PC-3 (cell line): ENCODE measurements at regions not wholly inside any gene's neighbourhood (a gene's known extent, or its start where the extent isn't known, plus 50 kb on each side); places are given as distances from the start of the nearest gene placed in this dataset.

Experiments
- ATAC-seq: fragments of 200-7000 bp; cut with Tn5 transposase; 2 replicates; pipeline ENCODE4 v1.9.1; 2020; ENCODE audit warnings: mild to moderate bottlenecking, moderate library complexity
- BruUV-seq: library from RNA; stranded (reverse); fragments of 400-500 nt; replicated peaks from 2 replicates; lab custom pipeline; 2021; lab: Mats Ljungman, UMichigan
- CTCF ChIA-PET: fragments of 300-600 bp; sonication (Branson Sonifier 250); formaldehyde crosslinking; loops from one replicate; lab custom pipeline; 2022; ENCODE audit warnings: antibody characterized with exemption; lab: Charles Lee
- POLR2A ChIA-PET: fragments of 300-600 bp; sonication (Branson Sonifier 250); formaldehyde crosslinking; loops from one replicate; lab custom pipeline; 2022; ENCODE audit warnings: antibody characterized with exemption; ENCODE audit not compliant: unreplicated experiment; lab: Charles Lee
- DNase-seq: peaks from one replicate; pipeline ENCODE4 v3.0.0-alpha.2; 2015
- H2AFZ ChIP-seq: fragments of 300-600 bp; sonication (generic); 2 replicates; pipeline ENCODE4 v1.6.0; 2016; ENCODE audit warnings: antibody characterized with exemption, low read length
- H3F3A ChIP-seq: fragments of 300-600 bp; sonication (generic); one replicate; pipeline ENCODE4 v1.6.0; 2017; ENCODE audit warnings: antibody characterized with exemption, low read length, control low read depth, mild to moderate bottlenecking; ENCODE audit not compliant: unreplicated experiment
- H3K27ac ChIP-seq: fragments of 300-600 bp; sonication (generic); 2 replicates; pipeline ENCODE4 v1.5.1; 2016; ENCODE audit warnings: mild to moderate bottlenecking, low read length
- H3K27me3 ChIP-seq: fragments of 300-600 bp; sonication (generic); 2 replicates; pipeline ENCODE4 v1.6.1; 2016; ENCODE audit warnings: low read length, mixed read lengths
- H3K36me3 ChIP-seq: fragments of 300-600 bp; sonication (generic); 2 replicates; pipeline ENCODE4 v1.6.1; 2016; ENCODE audit warnings: low read depth, mixed run types, low read length, mixed read lengths
- H3K4me1 ChIP-seq: fragments of 300-600 bp; sonication (generic); 2 replicates; pipeline ENCODE4 v1.5.1; 2016; ENCODE audit warnings: low read length; ENCODE audit not compliant: insufficient read depth
- H3K4me2 ChIP-seq: fragments of 300-600 bp; sonication (generic); 2 replicates; pipeline ENCODE4 v1.6.0; 2016; ENCODE audit warnings: low read length
- H3K4me3 ChIP-seq: fragments of 300-600 bp; sonication (generic); 2 replicates; pipeline ENCODE4 v1.5.1; 2016; ENCODE audit warnings: mild to moderate bottlenecking, low read length, mixed read lengths
- H3K79me2 ChIP-seq: fragments of 300-600 bp; sonication (generic); 2 replicates; pipeline ENCODE4 v1.6.1; 2017; ENCODE audit warnings: low read length, mixed read lengths
- H3K9ac ChIP-seq: fragments of 300-600 bp; sonication (generic); 2 replicates; pipeline ENCODE4 v1.6.0; 2016; ENCODE audit warnings: mild to moderate bottlenecking, low read length
- H3K9me2 ChIP-seq: fragments of 300-600 bp; sonication (generic); replicated peaks from 2 replicates; pipeline ENCODE4 v1.6.1; 2016; ENCODE audit warnings: mixed run types, low read length, mixed read lengths
- H3K9me3 ChIP-seq: fragments of 300-600 bp; sonication (generic); 2 replicates; pipeline ENCODE4 v1.6.1; 2016; ENCODE audit warnings: low read length, mixed read lengths
- H4K20me1 ChIP-seq: fragments of 300-600 bp; sonication (generic); 2 replicates; pipeline ENCODE4 v1.6.1; 2016; ENCODE audit warnings: low read length, mixed read lengths
- CTCF ChIP-seq: fragments of 300-600 bp; sonication (generic); conservative IDR thresholded peaks from 2 replicates; pipeline ENCODE4 v1.5.1; 2017; ENCODE audit warnings: antibody characterized with exemption, low read depth, mild to moderate bottlenecking, low read length
- EZH2 ChIP-seq: fragments of 300-600 bp; sonication (generic); IDR thresholded peaks from one replicate; pipeline ENCODE4 v1.6.1; 2017; ENCODE audit warnings: antibody characterized with exemption, mild to moderate bottlenecking, low read length; ENCODE audit not compliant: unreplicated experiment
- EZH2phosphoT487 ChIP-seq: fragments of 300-600 bp; sonication (generic); IDR thresholded peaks from 2 replicates; pipeline ENCODE4 v1.6.1; 2018; ENCODE audit warnings: mild to moderate bottlenecking, antibody characterized with exemption, low read length, borderline replicate concordance
- intact Hi-C: fragments of 100-400 bp; cut with micrococcal nuclease; formaldehyde crosslinking; loops from 2 replicates; pipeline ENCODE4 v1.9.0; 2023

GRCh38 chr4:99712530-99712929, 54.9 kb upstream of the C4orf54 start:
- no peak for ATAC-seq
- ChIA-PET CTCF (no interaction called here), POLR2A (no interaction called here)
- Histone ChIP-seq H3K9ac (no peak overlapping the region), H3K9me2 (no peaks in the 10 kb centered on the region), H3K79me2 (no peaks in the 10 kb centered on the region), H3K4me3 (no peak overlapping the region), H3K4me2 (0 out of 2 replicates have a peak overlapping the region, but pooled peaks have one; percentile 16), H3K27me3 (no peaks in the 10 kb centered on the region), H3K4me1 (peaks cover 30% of the 10 kb centered on the region), H3F3A (no peaks in the 10 kb centered on the region), H3K36me3 (no peaks in the 10 kb centered on the region), H4K20me1 (no peaks in the 10 kb centered on the region), H3K27ac (peak overlapping the region; percentile 81; the same call in 1 of the 2 replicates), H3K9me3 (no peaks in the 10 kb centered on the region), H2AFZ (no peak overlapping the region)
- TF ChIP-seq EZH2phosphoT487 (no peak), CTCF (no peak), EZH2 (no peak)
- no peak for DNase-seq
- BruUV-seq, result no TSS peak
- intact Hi-C loops, result no loop called here

- no peaks in the 10 kb centered on the region for H3K79me2 ChIP-seq
- H3K27me3 ChIP-seq, result no peaks in the 10 kb centered on the region
- H3K27ac ChIP-seq, result peak overlapping the region; percentile 81
- H3F3A ChIP-seq, result no peaks in the 10 kb centered on the region
- H3K4me3 ChIP-seq, result no peak overlapping the region
- H3K9me3 ChIP-seq, result no peaks in the 10 kb centered on the region
- ChIA-PET POLR2A (no interaction called here), CTCF (no interaction called here)
- no TSS peak for BruUV-seq
- no peaks in the 10 kb centered on the region for H3K9me2 ChIP-seq
- H3K4me2 ChIP-seq, result 0 out of 2 replicates have a peak overlapping the region, but pooled peaks have one; percentile 16
- TF ChIP-seq CTCF (no peak), EZH2phosphoT487 (no peak), EZH2 (no peak)
- H3K4me1 ChIP-seq, result peaks cover 30% of the 10 kb centered on the region
- peak; percentile 39 for DNase-seq
- H4K20me1 ChIP-seq, result no peaks in the 10 kb centered on the region
- no peak overlapping the region for H3K9ac ChIP-seq
- no peak for ATAC-seq
- H3K36me3 ChIP-seq, result no peaks in the 10 kb centered on the region
- no peak overlapping the region for H2AFZ ChIP-seq
- intact Hi-C loops, result no loop called here
These were observed 54.5 kb upstream of the C4orf54 start for GRCh38 chr4:99712099-99712498.

- BruUV-seq, result no TSS peak
- Histone ChIP-seq H4K20me1 (no peaks in the 10 kb centered on the region), H3K9ac (peak overlapping the region; percentile 14; the same call in 1 of the 2 replicates), H3K9me3 (no peaks in the 10 kb centered on the region), H3K79me2 (no peaks in the 10 kb centered on the region), H3K27me3 (no peaks in the 10 kb centered on the region), H3K4me1 (peaks cover 30% of the 10 kb centered on the region), H3F3A (no peaks in the 10 kb centered on the region), H3K9me2 (no peaks in the 10 kb centered on the region), H3K4me2 (peak overlapping the region; percentile 11; the same call in 1 of the 2 replicates), H3K4me3 (no peak overlapping the region), H3K27ac (peak overlapping the region; percentile 81), H3K36me3 (no peaks in the 10 kb centered on the region), H2AFZ (no peak overlapping the region)
- intact Hi-C loops, result no loop called here
- DNase-seq (no peak), ATAC-seq (no peak)
- POLR2A ChIA-PET, result no interaction called here
- TF ChIP-seq EZH2 (no peak), CTCF (no peak), EZH2phosphoT487 (no peak)
- CTCF ChIA-PET, result interaction anchor here (0.6 kb wide), 1 partner anchor 148 kb away, joined by 3 read pairs; the partner anchor contains the start of gene TRMT10A
These were observed 54.0 kb upstream of the C4orf54 start for GRCh38 chr4:99711657-99712056.
